HEK293T (cell line): ENCODE measurements at regions not wholly inside any gene's neighbourhood (a gene's known extent, or its start where the extent isn't known, plus 50 kb on each side); places are given as distances from the start of the nearest gene placed in this dataset.

Experiments
- LEF1 ChIP-seq: fragments of 450-650 bp; IDR thresholded peaks from 2 replicates; pipeline ENCODE4 v1.6.1; 2017; ENCODE audit warnings: mild to moderate bottlenecking, borderline replicate concordance
- SUZ12 ChIP-seq: fragments of 450-650 bp; IDR thresholded peaks from 2 replicates; pipeline ENCODE4 v1.6.1; 2016; ENCODE audit warnings: mild to moderate bottlenecking
- ZNF384 ChIP-seq: fragments of 450-650 bp; IDR thresholded peaks from 2 replicates; pipeline ENCODE4 v1.6.1; 2016

- TF ChIP-seq LEF1: no peak
- no peak for TF ChIP-seq SUZ12
- no peak for TF ChIP-seq ZNF384
Measured at GRCh38 chr22:47446331-47446730, 683.9 kb downstream of the TBC1D22A start.
